ENCODE measurements at regions not wholly inside any gene's neighbourhood (a gene's known extent, or its start where the extent isn't known, plus 50 kb on each side); places are given as distances from the start of the nearest gene placed in this dataset.

- H3K9ac ChIP-seq (ENCODE audit: low read depth, low read length) = no peak overlapping the region
- H3K4me3 ChIP-seq (ENCODE audit: low read length) = no peak overlapping the region
- H3K36me3 ChIP-seq (ENCODE audit: insufficient read depth, low read length) = no peaks in the 10 kb centered on the region
- no peak overlapping the region for H3K4me2 ChIP-seq (ENCODE audit: low read length)
- H3K4me1 ChIP-seq (ENCODE audit: control insufficient read depth, insufficient read depth, low read length) = peaks cover 23% of the 10 kb centered on the region
- H3K9me3 ChIP-seq (replicated peaks; ENCODE audit: low read length) = no peaks in the 10 kb centered on the region
- no peaks in the 10 kb centered on the region for H3K27me3 ChIP-seq (ENCODE audit: control insufficient read depth, insufficient read depth, low read length)
Measured at GRCh38 chr2:46843316-46843715, 72.3 kb downstream of the MCFD2 start.

GRCh38 chr2:46842876-46843275 lies 72.7 kb downstream of the MCFD2 start:
- Histone ChIP-seq H3K36me3 (ENCODE audit: insufficient read depth, low read length) (no peaks in the 10 kb centered on the region), H3K4me1 (ENCODE audit: control insufficient read depth, insufficient read depth, low read length) (peaks cover 19% of the 10 kb centered on the region), H3K27me3 (ENCODE audit: control insufficient read depth, insufficient read depth, low read length) (no peaks in the 10 kb centered on the region), H3K9me3 (replicated peaks; ENCODE audit: low read length) (no peaks in the 10 kb centered on the region), H3K4me2 (ENCODE audit: low read length) (no peak overlapping the region), H3K9ac (ENCODE audit: low read depth, low read length) (no peak overlapping the region), H3K4me3 (ENCODE audit: low read length) (no peak overlapping the region)

GRCh38 chr2:46841621-46842020 lies 74.0 kb downstream of the MCFD2 start:
- Histone ChIP-seq H3K4me3 (ENCODE audit: low read length) (no peak overlapping the region), H3K36me3 (ENCODE audit: insufficient read depth, low read length) (no peaks in the 10 kb centered on the region), H3K4me2 (ENCODE audit: low read length) (no peak overlapping the region), H3K27me3 (ENCODE audit: control insufficient read depth, insufficient read depth, low read length) (no peaks in the 10 kb centered on the region), H3K9ac (ENCODE audit: low read depth, low read length) (no peak overlapping the region), H3K4me1 (ENCODE audit: control insufficient read depth, insufficient read depth, low read length) (peaks cover 8% of the 10 kb centered on the region), H3K9me3 (replicated peaks; ENCODE audit: low read length) (no peaks in the 10 kb centered on the region)

GRCh38 chr2:46839045-46839444 lies 76.6 kb downstream of the MCFD2 start:
- H3K9ac ChIP-seq (ENCODE audit: low read depth, low read length) = no peak overlapping the region
- H3K4me2 ChIP-seq (ENCODE audit: low read length) = no peak overlapping the region
- no peaks in the 10 kb centered on the region for H3K36me3 ChIP-seq (ENCODE audit: insufficient read depth, low read length)
- no peaks in the 10 kb centered on the region for H3K9me3 ChIP-seq (replicated peaks; ENCODE audit: low read length)
- no peak overlapping the region for H3K4me3 ChIP-seq (ENCODE audit: low read length)
- H3K4me1 ChIP-seq (ENCODE audit: control insufficient read depth, insufficient read depth, low read length) = peaks cover 10% of the 10 kb centered on the region
- no peaks in the 10 kb centered on the region for H3K27me3 ChIP-seq (ENCODE audit: control insufficient read depth, insufficient read depth, low read length)

GRCh38 chr2:46837704-46838103 lies 77.9 kb downstream of the MCFD2 start:
- Histone ChIP-seq H3K9me3 (replicated peaks; ENCODE audit: low read length) (no peaks in the 10 kb centered on the region), H3K27me3 (ENCODE audit: control insufficient read depth, insufficient read depth, low read length) (no peaks in the 10 kb centered on the region), H3K36me3 (ENCODE audit: insufficient read depth, low read length) (no peaks in the 10 kb centered on the region), H3K4me3 (ENCODE audit: low read length) (no peak overlapping the region), H3K9ac (ENCODE audit: low read depth, low read length) (no peak overlapping the region), H3K4me2 (ENCODE audit: low read length) (no peak overlapping the region), H3K4me1 (ENCODE audit: control insufficient read depth, insufficient read depth, low read length) (peaks cover 10% of the 10 kb centered on the region)

GRCh38 chr2:46837112-46837454 lies 78.5 kb downstream of the MCFD2 start:
- H3K4me1 ChIP-seq (ENCODE audit: control insufficient read depth, insufficient read depth, low read length) = peaks cover 11% of the 10 kb centered on the region
- no peaks in the 10 kb centered on the region for H3K36me3 ChIP-seq (ENCODE audit: insufficient read depth, low read length)
- H3K9ac ChIP-seq (ENCODE audit: low read depth, low read length) = no peak overlapping the region

GRCh38 chr2:46836295-46837111 lies 79.1 kb downstream of the MCFD2 start:
- Histone ChIP-seq H3K27me3 (ENCODE audit: control insufficient read depth, insufficient read depth, low read length) (no peaks in the 10 kb centered on the region), H3K9ac (ENCODE audit: low read depth, low read length) (no peak overlapping the region), H3K4me1 (ENCODE audit: control insufficient read depth, insufficient read depth, low read length) (peaks cover 16% of the 10 kb centered on the region), H3K9me3 (replicated peaks; ENCODE audit: low read length) (no peaks in the 10 kb centered on the region), H3K4me2 (ENCODE audit: low read length) (no peak overlapping the region), H3K4me3 (ENCODE audit: low read length) (no peak overlapping the region), H3K36me3 (ENCODE audit: insufficient read depth, low read length) (no peaks in the 10 kb centered on the region)

More at GRCh38 chr2:46837112-46837454, 78.5 kb downstream of the MCFD2 start:
- no peaks in the 10 kb centered on the region for H3K27me3 ChIP-seq (ENCODE audit: control insufficient read depth, insufficient read depth, low read length)
- H3K9me3 ChIP-seq (replicated peaks; ENCODE audit: low read length) = no peaks in the 10 kb centered on the region
- no peak overlapping the region for H3K4me2 ChIP-seq (ENCODE audit: low read length)
- H3K4me3 ChIP-seq (ENCODE audit: low read length) = no peak overlapping the region

- Histone ChIP-seq H3K9ac (ENCODE audit: low read depth, low read length) (no peak overlapping the region), H3K4me1 (ENCODE audit: control insufficient read depth, insufficient read depth, low read length) (peaks cover 24% of the 10 kb centered on the region), H3K36me3 (ENCODE audit: insufficient read depth, low read length) (no peaks in the 10 kb centered on the region), H3K27me3 (ENCODE audit: control insufficient read depth, insufficient read depth, low read length) (no peaks in the 10 kb centered on the region), H3K9me3 (replicated peaks; ENCODE audit: low read length) (no peaks in the 10 kb centered on the region), H3K4me3 (ENCODE audit: low read length) (no peak overlapping the region), H3K4me2 (ENCODE audit: low read length) (no peak overlapping the region)
Measured at GRCh38 chr2:46835520-46835919, 80.1 kb downstream of the MCFD2 start.

GRCh38 chr2:46832543-46832942 lies 83.1 kb downstream of the MCFD2 start:
- Histone ChIP-seq H3K9me3 (replicated peaks; ENCODE audit: low read length) (no peaks in the 10 kb centered on the region), H3K36me3 (ENCODE audit: insufficient read depth, low read length) (no peaks in the 10 kb centered on the region), H3K4me1 (ENCODE audit: control insufficient read depth, insufficient read depth, low read length) (peaks cover 35% of the 10 kb centered on the region), H3K4me2 (ENCODE audit: low read length) (no peak overlapping the region), H3K4me3 (ENCODE audit: low read length) (no peak overlapping the region), H3K9ac (ENCODE audit: low read depth, low read length) (no peak overlapping the region), H3K27me3 (ENCODE audit: control insufficient read depth, insufficient read depth, low read length) (no peaks in the 10 kb centered on the region)

GRCh38 chr2:46831869-46832265 lies 83.7 kb downstream of the MCFD2 start:
- H3K4me2 ChIP-seq (ENCODE audit: low read length) = no peak overlapping the region
- no peak overlapping the region for H3K4me3 ChIP-seq (ENCODE audit: low read length)
- no peak overlapping the region for H3K9ac ChIP-seq (ENCODE audit: low read depth, low read length)
- no peaks in the 10 kb centered on the region for H3K27me3 ChIP-seq (ENCODE audit: control insufficient read depth, insufficient read depth, low read length)
- H3K36me3 ChIP-seq (ENCODE audit: insufficient read depth, low read length) = no peaks in the 10 kb centered on the region
- H3K9me3 ChIP-seq (replicated peaks; ENCODE audit: low read length) = no peaks in the 10 kb centered on the region
- peaks cover 42% of the 10 kb centered on the region for H3K4me1 ChIP-seq (ENCODE audit: control insufficient read depth, insufficient read depth, low read length)

- H3K36me3 ChIP-seq (ENCODE audit: insufficient read depth, low read length) = no peaks in the 10 kb centered on the region
- no peaks in the 10 kb centered on the region for H3K9me3 ChIP-seq (replicated peaks; ENCODE audit: low read length)
- H3K9ac ChIP-seq (ENCODE audit: low read depth, low read length) = peak overlapping the region; percentile 31
Measured at GRCh38 chr2:46831051-46831868, 84.3 kb downstream of the MCFD2 start.

More at GRCh38 chr2:46831051-46831868, 84.3 kb downstream of the MCFD2 start:
- Histone ChIP-seq H3K27me3 (ENCODE audit: control insufficient read depth, insufficient read depth, low read length) (no peaks in the 10 kb centered on the region), H3K4me3 (ENCODE audit: low read length) (no peak overlapping the region), H3K4me1 (ENCODE audit: control insufficient read depth, insufficient read depth, low read length) (peaks cover 43% of the 10 kb centered on the region), H3K4me2 (ENCODE audit: low read length) (no peak overlapping the region)
